Skeletal muscle cell (primary cell): ENCODE measurements at regions not wholly inside any gene's neighbourhood (a gene's known extent, or its start where the extent isn't known, plus 50 kb on each side); places are given as distances from the start of the nearest gene placed in this dataset.

Source experiments
- DNase-seq: peaks from one replicate; pipeline ENCODE4 v3.0.0-alpha.2; 2010; ENCODE audit warnings: low read depth
- H3K4me3 ChIP-seq: 2 replicates; pipeline ENCODE4 v1.5.1; 2011; ENCODE audit warnings: low read depth, mild to moderate bottlenecking, control low read depth, low read length, moderate library complexity

DNA sequence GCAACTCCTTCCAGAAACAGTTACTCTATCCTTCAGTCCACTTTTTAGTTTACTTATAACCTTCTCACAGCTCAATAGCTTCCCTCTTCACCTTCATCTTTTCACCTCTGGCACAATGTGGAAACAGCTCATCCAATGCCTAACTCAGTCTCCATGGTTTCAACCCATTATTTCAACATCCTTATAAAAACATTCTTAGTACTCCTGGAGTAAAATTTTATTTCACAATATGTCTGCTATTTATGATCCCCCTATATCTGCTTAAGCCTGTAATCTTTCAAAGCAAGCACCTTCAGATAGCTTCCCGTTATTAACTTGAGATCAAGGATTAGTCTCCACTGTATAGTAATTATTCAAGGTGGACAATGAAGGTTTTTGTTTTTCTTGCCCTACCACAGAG is 156.3 kb downstream of the GASK1B start:
- DNase-seq: peak; percentile 83

GRCh38 chr4:158015241-158015640 is 157.6 kb downstream of the GASK1B start:
- H3K4me3 ChIP-seq: no peak overlapping the region
- no peak for DNase-seq

More for the DNA sequence above, 156.3 kb downstream of the GASK1B start:
- no peak overlapping the region for H3K4me3 ChIP-seq

GRCh38 chr4:158013858-158014257 is 159.0 kb downstream of the GASK1B start:
- no peak overlapping the region for H3K4me3 ChIP-seq

DNA sequence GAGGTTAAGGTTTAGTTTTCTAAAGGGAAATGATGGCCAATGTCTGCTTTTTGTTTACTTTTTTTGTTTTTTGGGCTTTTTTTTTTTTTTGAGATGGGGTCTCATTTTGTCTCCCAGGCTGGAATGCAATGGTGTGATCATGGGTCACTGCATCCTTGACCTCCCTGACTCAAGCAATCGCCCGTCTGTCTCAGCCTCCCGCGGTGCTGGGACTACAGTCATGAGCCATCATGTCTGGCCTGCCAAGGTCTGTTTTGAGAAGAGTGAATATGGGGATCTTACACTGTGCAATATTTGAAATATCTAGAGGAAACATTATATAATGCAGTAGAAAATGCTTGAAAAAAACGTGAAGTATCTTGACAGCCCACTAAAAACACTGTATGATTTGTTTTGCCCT is 162.5 kb downstream of the GASK1B start:
- H3K4me3 ChIP-seq: no peak overlapping the region
- DNase-seq: no peak

More at GRCh38 chr4:158013858-158014257, 159.0 kb downstream of the GASK1B start:
- no peak for DNase-seq

GRCh38 chr4:158008551-158009218 is 164.1 kb downstream of the GASK1B start:
- DNase-seq: no peak
- no peak overlapping the region for H3K4me3 ChIP-seq

- no peak for DNase-seq
Measured at GRCh38 chr4:158007566-158007965, 165.3 kb downstream of the GASK1B start.

GRCh38 chr4:158006990-158007389 is 165.8 kb downstream of the GASK1B start:
- no peak for DNase-seq
- no peak overlapping the region for H3K4me3 ChIP-seq

More at GRCh38 chr4:158007566-158007965, 165.3 kb downstream of the GASK1B start:
- H3K4me3 ChIP-seq: no peak overlapping the region

DNA sequence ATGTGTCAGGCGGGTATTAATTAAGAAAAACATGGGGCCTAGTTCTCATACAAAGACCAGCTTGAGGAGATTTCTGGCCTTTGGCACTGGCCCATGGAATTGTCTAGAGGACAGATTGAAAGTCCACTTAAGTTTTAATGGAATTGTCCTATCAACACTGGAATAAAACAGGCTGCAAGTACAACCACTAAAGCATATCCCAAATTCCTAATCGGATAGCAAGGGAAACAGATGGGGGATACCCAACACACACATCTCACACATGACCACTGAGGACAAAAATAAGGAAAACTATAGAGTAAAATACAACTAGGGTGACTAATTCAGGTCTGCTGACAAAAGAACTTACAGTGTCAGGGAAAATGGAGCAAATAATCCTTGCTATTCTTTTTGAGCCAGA is 167.8 kb downstream of the GASK1B start:
- no peak for DNase-seq
- H3K4me3 ChIP-seq: no peak overlapping the region

DNA sequence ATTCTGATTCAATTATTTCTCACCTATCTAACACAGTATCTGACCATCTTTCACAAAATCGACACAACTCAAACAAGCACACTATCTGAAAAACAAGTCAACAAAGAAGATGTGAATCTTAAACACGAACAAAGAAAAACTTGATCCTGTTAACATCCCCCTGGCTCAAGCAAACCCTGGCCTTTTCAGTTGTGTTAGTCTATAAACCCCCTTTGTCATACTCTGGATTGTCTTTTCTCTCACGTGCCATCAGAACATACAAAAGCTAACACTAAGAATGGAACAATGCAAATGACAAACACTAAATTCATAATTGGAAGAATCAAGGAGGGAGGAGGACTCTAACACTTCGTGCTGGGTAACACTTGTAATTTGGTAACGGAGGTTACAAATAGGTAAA is 168.7 kb downstream of the GASK1B start:
- no peak for DNase-seq
- no peak overlapping the region for H3K4me3 ChIP-seq

GRCh38 chr4:158003212-158003611 is 169.6 kb downstream of the GASK1B start:
- H3K4me3 ChIP-seq: no peak overlapping the region
- DNase-seq: peak; percentile 38

DNA sequence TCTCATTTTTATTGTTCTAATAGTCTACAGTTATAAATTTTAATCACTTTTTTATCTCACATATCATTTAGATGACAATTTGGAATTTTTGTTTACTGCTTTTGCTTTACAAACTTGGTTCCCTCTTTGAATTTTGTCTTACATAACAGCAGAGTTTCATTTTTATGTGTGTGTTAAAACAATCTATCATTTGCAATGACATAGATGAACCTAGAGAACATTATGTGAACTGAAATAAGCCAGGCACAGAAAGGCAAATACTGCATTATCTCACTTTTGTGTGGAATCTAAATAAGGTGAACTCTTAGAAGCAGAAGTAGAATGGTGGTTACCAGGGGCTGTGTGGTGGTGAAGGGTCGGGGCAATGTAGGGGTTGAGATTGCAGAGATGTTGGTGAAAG is 170.7 kb downstream of the GASK1B start:
- H3K4me3 ChIP-seq: no peak overlapping the region
- DNase-seq: no peak

DNA sequence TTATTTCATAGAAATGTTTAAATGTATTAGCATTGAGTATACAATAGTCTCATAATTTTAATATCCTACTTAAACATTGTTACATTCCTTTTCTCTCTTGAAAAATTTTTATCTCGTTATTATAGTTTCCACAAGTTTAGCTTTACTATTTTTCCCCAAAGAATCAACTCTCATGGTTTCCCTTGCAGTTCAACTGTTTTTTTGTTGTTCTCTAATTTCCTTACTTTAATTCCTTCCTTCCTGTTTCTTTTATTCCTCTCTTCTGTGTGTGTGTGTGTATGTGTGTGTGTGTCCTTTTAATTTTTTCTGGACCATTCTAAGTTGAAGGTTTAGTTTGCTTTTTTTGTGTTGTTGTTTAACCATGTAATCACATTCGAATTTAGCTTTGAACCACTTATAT is 171.1 kb downstream of the GASK1B start:
- H3K4me3 ChIP-seq: no peak overlapping the region
- no peak for DNase-seq

GRCh38 chr4:157999723-158000122 is 173.1 kb downstream of the GASK1B start:
- no peak for DNase-seq
- no peak overlapping the region for H3K4me3 ChIP-seq

GRCh38 chr4:157997296-157997695 is 175.5 kb downstream of the GASK1B start:
- no peak overlapping the region for H3K4me3 ChIP-seq
- no peak for DNase-seq

DNA sequence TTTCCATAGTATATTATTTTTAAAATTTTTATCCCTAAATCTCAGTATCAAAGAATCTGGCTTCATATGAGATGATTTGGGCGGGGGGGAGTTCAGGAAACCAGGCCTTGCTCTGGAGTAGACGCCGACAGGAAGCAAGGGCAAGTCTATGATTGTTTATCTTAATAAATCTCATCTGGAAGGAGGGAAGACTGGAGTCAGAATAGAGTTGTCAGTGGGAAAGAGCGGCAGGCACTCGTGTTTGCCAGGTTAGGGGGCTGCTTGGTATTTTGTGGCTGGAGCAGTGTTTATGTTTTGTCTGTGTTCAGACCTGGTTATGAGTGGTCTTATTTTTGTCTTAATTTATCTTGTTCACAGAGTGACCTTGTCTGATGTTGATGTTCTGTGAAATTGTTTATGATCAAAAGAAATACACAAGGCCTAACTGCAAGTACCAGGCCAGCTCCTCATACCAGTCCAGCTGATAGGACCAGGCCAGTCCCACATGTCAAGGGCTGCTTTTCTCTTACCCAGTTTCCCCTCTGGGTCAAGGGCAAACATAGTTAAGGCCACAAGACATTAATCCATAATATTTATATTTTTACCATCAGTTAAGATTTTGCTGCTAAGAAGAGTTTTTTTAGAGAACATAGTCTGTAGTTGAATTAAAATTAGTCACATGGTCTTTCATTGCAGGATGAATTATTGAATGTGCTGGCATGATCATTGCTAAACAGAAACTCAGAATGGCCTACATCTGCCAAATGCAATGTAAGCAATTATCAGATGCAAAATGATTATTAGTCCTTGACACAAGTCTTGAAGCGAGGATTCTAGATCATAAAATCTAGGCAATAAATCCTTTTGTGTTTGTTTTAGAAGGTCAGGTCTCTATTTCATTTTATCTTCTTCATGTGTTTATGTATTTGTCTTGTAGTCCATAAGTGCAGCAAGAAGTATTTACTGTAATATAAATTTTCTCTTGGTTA is 176.5 kb downstream of the GASK1B start:
- DNase-seq: no peak
- H3K4me3 ChIP-seq: no peak overlapping the region

- DNase-seq: no peak
- no peak overlapping the region for H3K4me3 ChIP-seq
Measured at GRCh38 chr4:157994863-157995262, 178.0 kb downstream of the GASK1B start.

DNA sequence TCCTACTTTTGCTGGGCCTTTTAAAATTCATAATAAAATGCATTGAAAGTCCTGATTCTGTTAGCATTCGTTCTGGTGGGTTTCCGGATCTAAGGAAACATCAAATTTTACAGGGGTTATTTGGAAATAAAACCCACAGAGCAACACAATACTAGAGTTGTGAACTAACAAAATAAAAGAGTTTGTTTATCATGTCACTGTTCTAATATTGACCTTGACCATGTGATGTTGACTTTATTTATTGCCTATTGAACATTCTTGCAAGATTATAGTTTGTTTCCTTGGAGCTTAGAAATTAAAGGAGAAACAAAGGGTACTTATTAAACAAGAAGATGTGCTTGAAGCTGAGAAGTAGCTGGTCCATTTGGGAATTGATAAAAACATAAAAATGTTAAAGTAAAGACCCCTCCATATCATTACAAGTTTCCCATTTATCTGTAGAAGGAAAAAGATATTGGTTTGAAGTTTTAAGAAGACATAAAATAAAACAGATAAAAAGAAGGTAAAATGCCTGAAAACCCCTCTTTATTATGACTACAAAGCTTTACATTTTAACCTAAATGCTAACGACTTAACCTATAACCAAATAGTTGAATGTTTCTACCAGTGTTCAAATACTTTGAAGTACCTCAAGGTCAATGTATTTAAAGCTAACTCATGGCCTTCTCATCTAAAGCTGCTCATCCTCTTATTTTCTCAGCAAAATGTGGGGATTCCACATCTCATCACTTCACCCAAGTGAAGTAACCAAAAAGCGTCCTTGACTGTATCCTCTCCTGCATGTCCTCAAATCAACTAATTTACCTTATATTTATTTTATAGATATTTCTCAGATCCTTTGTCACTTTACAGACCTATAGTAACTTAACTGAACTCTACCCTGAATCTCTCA is 179.6 kb downstream of the GASK1B start:
- DNase-seq: no peak

DNA sequence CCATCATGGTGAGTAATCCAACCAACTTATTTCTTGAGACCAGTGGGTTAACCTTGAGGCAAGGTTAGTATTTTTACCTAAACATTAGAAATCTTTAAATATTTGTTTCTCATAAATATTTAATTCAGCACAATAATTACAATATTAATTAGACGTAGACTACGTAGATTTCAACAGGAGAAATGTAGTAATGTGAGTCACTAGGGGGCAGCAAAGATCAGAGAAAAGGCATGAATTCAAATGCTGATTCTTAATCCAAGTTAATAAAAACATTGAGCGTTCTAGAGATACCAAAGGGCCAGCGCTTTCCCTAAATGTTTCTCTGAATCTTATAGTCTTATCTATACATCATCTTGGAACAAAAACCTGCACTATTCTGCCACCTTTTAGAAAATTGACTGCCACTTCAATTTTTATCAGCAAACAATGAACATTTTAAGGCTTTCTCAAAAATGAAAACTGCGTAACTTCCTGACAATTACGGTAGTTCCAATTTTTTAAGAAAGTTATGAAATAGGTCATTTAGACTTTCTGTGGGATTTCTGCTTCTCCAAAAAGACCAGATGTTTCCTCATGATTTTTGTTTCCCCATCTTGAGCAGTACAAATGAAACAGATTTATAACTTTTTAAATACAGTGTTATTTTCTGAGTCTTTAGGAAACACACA is 180.7 kb downstream of the GASK1B start:
- H3K4me3 ChIP-seq: no peak overlapping the region
- peak; percentile 48 for DNase-seq

More for the DNA sequence above, 179.6 kb downstream of the GASK1B start:
- H3K4me3 ChIP-seq: no peak overlapping the region

GRCh38 chr4:157988641-157989040 is 184.2 kb downstream of the GASK1B start:
- DNase-seq: no peak

More at GRCh38 chr4:157988641-157989040, 184.2 kb downstream of the GASK1B start:
- H3K4me3 ChIP-seq: no peak overlapping the region
